LNCaP clone FGC (cell line): ENCODE measurements at regions not wholly inside any gene's neighbourhood (a gene's known extent, or its start where the extent isn't known, plus 50 kb on each side); places are given as distances from the start of the nearest gene placed in this dataset.

Experiments used
- DNase-seq: peaks from one replicate; pipeline ENCODE4 v3.0.0-alpha.2; 2011; ENCODE audit warnings: low read depth
- H3K4me3 ChIP-seq: 2 replicates; pipeline ENCODE4 v1.5.1; 2011; ENCODE audit warnings: mild to moderate bottlenecking, low read depth, low read length, control low read depth
- CTCF ChIP-seq: IDR thresholded peaks from 2 replicates; pipeline ENCODE4 v1.5.1; 2012; ENCODE audit warnings: mild to moderate bottlenecking; ENCODE audit not compliant: control insufficient read depth, insufficient read depth; ENCODE audit errors: extremely low read depth

DNA sequence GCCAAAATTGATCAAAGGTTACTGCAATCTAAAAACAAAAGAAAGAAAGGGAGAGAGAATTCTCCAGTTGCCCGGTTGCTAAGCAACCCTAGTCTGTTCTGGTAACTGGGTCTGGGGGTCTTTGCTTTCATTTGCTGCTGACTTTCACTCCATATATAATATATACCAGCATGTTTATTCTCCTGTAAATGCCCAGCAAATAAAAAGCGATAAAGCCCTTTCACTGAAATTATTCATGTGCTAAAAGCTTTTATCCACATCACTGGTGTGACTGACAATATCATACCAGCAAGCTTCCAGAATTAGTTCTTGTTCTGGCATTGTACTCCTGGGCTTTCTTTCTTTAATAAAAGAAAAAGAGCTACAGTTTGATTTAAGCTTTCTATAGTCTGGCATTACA is 75.5 kb upstream of the ST8SIA3 start:
- DNase-seq = no peak
- no peak for TF ChIP-seq CTCF
- no peak overlapping the region for H3K4me3 ChIP-seq

DNA sequence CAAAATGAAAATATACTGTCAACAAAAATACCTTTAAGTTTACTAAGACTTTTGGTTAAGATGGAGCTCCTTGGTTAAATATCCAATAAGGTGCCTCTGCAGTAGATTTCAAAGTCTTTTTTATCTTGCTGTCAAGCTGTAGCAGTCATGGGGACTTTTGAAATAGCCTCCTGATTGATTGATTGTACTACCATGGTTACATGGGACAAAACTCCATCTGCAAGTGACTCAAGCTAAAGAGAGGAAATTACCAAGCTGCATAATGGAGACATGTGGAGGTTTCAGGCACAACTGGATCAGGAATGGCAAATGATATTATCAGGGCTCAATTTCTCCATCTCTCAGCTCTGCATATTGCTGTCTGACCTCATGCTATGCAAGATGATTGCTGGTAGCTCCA is 73.4 kb upstream of the ST8SIA3 start:
- no peak for DNase-seq
- no peak for TF ChIP-seq CTCF
- no peak overlapping the region for H3K4me3 ChIP-seq

GRCh38 chr18:57281519-57281918 is 70.8 kb upstream of the ST8SIA3 start:
- DNase-seq = no peak
- 0 out of 2 replicates have a peak, but pooled peaks have one; percentile 16 for TF ChIP-seq CTCF
- no peak overlapping the region for H3K4me3 ChIP-seq

DNA sequence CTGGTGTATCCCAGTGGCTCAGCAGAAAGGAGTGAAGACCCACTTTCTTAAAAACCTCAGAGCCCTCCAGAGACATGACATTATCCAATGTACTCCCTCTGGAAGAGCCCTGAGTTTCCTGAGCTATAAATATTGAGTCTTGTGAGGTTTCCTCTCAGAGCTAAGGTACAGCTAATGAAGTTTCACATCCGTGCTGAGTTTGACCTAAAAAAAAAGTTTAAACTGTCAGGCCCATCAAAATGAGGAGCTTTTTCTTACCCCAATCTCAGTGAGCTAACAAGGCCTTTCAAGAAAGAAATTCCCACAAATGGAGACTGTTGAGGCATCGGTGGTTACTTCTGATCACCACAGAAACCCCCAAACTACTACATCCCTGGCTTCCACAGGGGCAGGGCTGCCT is 65.4 kb upstream of the ST8SIA3 start:
- DNase-seq = no peak
- TF ChIP-seq CTCF = no peak
- H3K4me3 ChIP-seq = no peak overlapping the region

DNA sequence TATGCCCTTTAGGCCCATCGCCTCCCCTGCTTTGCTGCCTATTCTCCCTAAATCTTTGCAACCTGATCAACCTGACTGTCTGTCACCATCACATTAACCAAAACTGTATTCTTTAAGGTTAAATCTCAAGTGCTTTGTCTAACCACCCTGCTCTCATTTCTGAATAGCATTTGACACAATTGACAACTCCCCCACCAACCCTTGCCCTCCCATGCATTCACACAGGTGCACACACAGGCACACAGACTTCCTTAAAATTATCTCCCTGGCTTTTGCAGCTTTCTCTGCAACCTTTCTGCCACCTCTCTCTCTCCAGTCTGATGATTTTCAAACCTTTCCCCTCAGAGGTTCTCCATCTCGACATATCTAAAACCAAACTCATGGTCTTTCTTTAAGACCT is 64.6 kb upstream of the ST8SIA3 start:
- no peak overlapping the region for H3K4me3 ChIP-seq
- no peak for TF ChIP-seq CTCF
- no peak for DNase-seq

DNA sequence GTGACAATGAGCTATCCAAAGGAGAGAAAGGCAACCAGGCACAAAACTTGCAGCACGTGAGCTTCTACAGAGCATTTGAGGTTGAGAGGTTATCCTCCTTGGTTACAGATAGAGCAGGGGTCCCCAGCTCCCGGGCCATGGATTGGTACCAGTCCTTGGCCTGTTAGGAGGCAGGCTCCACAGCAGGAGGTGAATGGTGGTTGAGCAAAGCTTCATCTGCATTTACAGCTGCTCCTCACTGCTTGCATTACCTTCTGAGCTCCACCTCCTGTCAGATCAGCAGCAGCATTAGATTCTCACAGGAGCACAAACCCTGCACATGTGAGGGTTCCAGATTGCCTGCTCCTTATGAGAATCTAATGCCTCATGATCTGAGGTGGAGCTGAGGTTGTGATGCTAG is 57.8 kb upstream of the ST8SIA3 start:
- H3K4me3 ChIP-seq = no peak overlapping the region
- no peak for DNase-seq
- TF ChIP-seq CTCF = no peak

- no peak for TF ChIP-seq CTCF
- H3K4me3 ChIP-seq = no peak overlapping the region
- DNase-seq = no peak
Measured at GRCh38 chr18:57296336-57296735, 56.0 kb upstream of the ST8SIA3 start.
